ENCODE measurements at regions not wholly inside any gene's neighbourhood (a gene's known extent, or its start where the extent isn't known, plus 50 kb on each side); places are given as distances from the start of the nearest gene placed in this dataset.

- DNase-seq: no peak
Measured at GRCh38 chr17:72430611-72431432, 310.0 kb downstream of the SOX9 start.

- DNase-seq: no peak
Measured at GRCh38 chr17:72432143-72432621, 311.4 kb downstream of the SOX9 start.

GRCh38 chr17:72432881-72433280, 312.1 kb downstream of the SOX9 start:
- no peak for DNase-seq

GRCh38 chr17:72433797-72434196, 313.0 kb downstream of the SOX9 start:
- no peak for DNase-seq

GRCh38 chr17:72434581-72434980, 313.8 kb downstream of the SOX9 start:
- DNase-seq: no peak

- no peak for DNase-seq
Measured at GRCh38 chr17:72434991-72435618, 314.3 kb downstream of the SOX9 start.

- no peak for DNase-seq
Measured at GRCh38 chr17:72438783-72439182, 318.0 kb downstream of the SOX9 start.

- DNase-seq: no peak
Measured at GRCh38 chr17:72439893-72440502, 319.2 kb downstream of the SOX9 start.

- no peak for DNase-seq
Measured at GRCh38 chr17:72440961-72441360, 320.1 kb downstream of the SOX9 start.

- DNase-seq: no peak
Measured at GRCh38 chr17:72441909-72442308, 321.1 kb downstream of the SOX9 start.

GRCh38 chr17:72444517-72445054, 323.8 kb downstream of the SOX9 start:
- no peak for DNase-seq

GRCh38 chr17:72445055-72445991, 324.5 kb downstream of the SOX9 start:
- no peak for DNase-seq

GRCh38 chr17:72446118-72446517, 325.3 kb downstream of the SOX9 start:
- no peak for DNase-seq

- DNase-seq: no peak
Measured at GRCh38 chr17:72446525-72447250, 325.9 kb downstream of the SOX9 start.

- DNase-seq: no peak
Measured at GRCh38 chr17:72447251-72447640, 326.4 kb downstream of the SOX9 start.

GRCh38 chr17:72448019-72448418, 327.2 kb downstream of the SOX9 start:
- DNase-seq: no peak

- no peak for DNase-seq
Measured at GRCh38 chr17:72452286-72453173, 331.7 kb downstream of the SOX9 start.

GRCh38 chr17:72454342-72454741, 333.5 kb downstream of the SOX9 start:
- DNase-seq: no peak

GRCh38 chr17:72455562-72455961, 334.7 kb downstream of the SOX9 start:
- no peak for DNase-seq

GRCh38 chr17:72456075-72456474, 335.3 kb downstream of the SOX9 start:
- peak; percentile 71 for DNase-seq

- peak; percentile 78 for DNase-seq
Measured at GRCh38 chr17:72457712-72458111, 336.9 kb downstream of the SOX9 start.

Measured in EL (cell line).